Thyroid gland (tissue), 4 donors: ENCODE measurements at regions not wholly inside any gene's neighbourhood (a gene's known extent, or its start where the extent isn't known, plus 50 kb on each side); places are given as distances from the start of the nearest gene placed in this dataset.

Experiments used
- CTCF ChIP-seq, 6 experiments: fragments of 200-600 bp in 3 of 6; fragments of 450-650 bp in 3 of 6; sonication (generic) in 3 of 6; IDR thresholded peaks; one replicate each; pipeline ENCODE4 v1.5.1; 2016 to 2019; ENCODE audit warnings: antibody characterized with exemption in 6 of 6, mild to moderate bottlenecking in 2 of 6, inconsistent platforms in 1 of 6, moderate library complexity in 1 of 6
- POLR2A ChIP-seq, 2 donors: fragments of 450-650 bp; IDR thresholded peaks; one replicate each; pipeline ENCODE4 v1.6.1; 2017; ENCODE audit warnings: antibody characterized with exemption in 2 of 2, mild to moderate bottlenecking in 2 of 2, moderate library complexity in 1 of 2

DNA sequence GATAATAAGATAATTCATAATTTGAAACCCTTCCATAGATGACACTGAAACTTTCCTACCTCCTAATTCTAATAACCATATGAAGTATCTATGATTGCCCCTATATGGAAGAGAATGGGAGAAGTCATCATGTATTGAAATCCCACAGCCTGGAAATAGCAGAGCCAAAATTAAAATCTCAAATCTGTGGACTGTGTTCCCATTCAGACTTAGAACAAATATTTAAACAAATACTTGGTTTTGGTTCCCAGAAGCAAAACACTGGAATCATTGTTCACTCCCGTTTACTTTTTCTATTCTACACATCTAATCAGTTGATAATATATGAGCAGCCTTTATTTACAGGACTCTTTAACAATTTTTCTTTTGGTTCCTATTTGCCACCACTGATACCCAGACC lies 92.6 kb upstream of the PTPRD start:
- TF ChIP-seq CTCF (IDR thresholded peaks at IDR 0.05) (no peak), POLR2A (IDR thresholded peaks at IDR 0.05) (no peak)
